ENCODE measurements at regions not wholly inside any gene's neighbourhood (a gene's known extent, or its start where the extent isn't known, plus 50 kb on each side); places are given as distances from the start of the nearest gene placed in this dataset.

GRCh38 chr16:5379954-5380353 lies 282.4 kb upstream of the EEF2KMT start:
- Histone ChIP-seq H3K27me3 (no peaks in the 10 kb centered on the region), H3K4me1 (no peaks in the 10 kb centered on the region), H3K36me3 (no peaks in the 10 kb centered on the region), H3K27ac (no peak overlapping the region), H3K9me3 (no peaks in the 10 kb centered on the region), H3K4me3 (no peak overlapping the region)
- intact Hi-C loops (cut with DNase I), result no loop called here
- no peak for DNase-seq (ENCODE audit: extremely low spot score in 2 of 2)
- TF ChIP-seq POLR2AphosphoS5 (IDR thresholded peaks at IDR 0.05; ENCODE audit: insufficient read depth in 1 of 2, low read depth in 1 of 2), result no peak
- no peak for TF ChIP-seq POLR2A (IDR thresholded peaks at IDR 0.05)
- TF ChIP-seq, protein P1, sequence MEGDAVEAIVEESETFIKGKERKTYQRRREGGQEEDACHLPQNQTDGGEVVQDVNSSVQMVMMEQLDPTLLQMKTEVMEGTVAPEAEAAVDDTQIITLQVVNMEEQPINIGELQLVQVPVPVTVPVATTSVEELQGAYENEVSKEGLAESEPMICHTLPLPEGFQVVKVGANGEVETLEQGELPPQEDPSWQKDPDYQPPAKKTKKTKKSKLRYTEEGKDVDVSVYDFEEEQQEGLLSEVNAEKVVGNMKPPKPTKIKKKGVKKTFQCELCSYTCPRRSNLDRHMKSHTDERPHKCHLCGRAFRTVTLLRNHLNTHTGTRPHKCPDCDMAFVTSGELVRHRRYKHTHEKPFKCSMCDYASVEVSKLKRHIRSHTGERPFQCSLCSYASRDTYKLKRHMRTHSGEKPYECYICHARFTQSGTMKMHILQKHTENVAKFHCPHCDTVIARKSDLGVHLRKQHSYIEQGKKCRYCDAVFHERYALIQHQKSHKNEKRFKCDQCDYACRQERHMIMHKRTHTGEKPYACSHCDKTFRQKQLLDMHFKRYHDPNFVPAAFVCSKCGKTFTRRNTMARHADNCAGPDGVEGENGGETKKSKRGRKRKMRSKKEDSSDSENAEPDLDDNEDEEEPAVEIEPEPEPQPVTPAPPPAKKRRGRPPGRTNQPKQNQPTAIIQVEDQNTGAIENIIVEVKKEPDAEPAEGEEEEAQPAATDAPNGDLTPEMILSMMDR (IDR thresholded peaks at IDR 0.05), result no peak

DNA sequence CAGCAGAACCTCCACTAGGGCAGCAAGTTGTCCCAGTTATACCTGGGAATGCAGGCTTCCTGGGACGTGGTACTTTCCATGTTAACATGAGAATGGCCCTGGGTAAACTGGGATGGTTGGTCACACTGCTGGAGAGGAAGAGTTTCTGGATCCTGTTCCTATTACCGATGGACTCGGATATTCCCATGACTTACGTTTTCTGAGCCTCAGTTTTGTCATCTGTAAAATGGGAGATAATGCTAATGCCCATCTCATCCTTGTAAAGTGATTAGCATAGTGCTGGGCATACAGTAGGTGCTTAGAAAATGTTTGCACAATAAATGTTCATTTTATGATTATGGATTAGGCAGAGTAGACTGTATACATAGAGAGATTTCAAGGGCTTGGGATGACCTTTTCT lies 280.9 kb upstream of the EEF2KMT start:
- H3K27ac ChIP-seq, result no peak overlapping the region
- H3K4me3 ChIP-seq, result no peak overlapping the region
- H3K27me3 ChIP-seq, result no peaks in the 10 kb centered on the region
- H3K4me1 ChIP-seq, result no peaks in the 10 kb centered on the region
- TF ChIP-seq POLR2A (IDR thresholded peaks at IDR 0.05), result no peak
- TF ChIP-seq, protein P1 (IDR thresholded peaks at IDR 0.05), result no peak
- no peak for TF ChIP-seq POLR2AphosphoS5 (IDR thresholded peaks at IDR 0.05; ENCODE audit: insufficient read depth in 1 of 2, low read depth in 1 of 2)
- intact Hi-C loops (cut with DNase I), result no loop called here
- no peaks in the 10 kb centered on the region for H3K9me3 ChIP-seq
- H3K36me3 ChIP-seq, result no peaks in the 10 kb centered on the region
- no peak for DNase-seq (ENCODE audit: extremely low spot score in 2 of 2)

DNA sequence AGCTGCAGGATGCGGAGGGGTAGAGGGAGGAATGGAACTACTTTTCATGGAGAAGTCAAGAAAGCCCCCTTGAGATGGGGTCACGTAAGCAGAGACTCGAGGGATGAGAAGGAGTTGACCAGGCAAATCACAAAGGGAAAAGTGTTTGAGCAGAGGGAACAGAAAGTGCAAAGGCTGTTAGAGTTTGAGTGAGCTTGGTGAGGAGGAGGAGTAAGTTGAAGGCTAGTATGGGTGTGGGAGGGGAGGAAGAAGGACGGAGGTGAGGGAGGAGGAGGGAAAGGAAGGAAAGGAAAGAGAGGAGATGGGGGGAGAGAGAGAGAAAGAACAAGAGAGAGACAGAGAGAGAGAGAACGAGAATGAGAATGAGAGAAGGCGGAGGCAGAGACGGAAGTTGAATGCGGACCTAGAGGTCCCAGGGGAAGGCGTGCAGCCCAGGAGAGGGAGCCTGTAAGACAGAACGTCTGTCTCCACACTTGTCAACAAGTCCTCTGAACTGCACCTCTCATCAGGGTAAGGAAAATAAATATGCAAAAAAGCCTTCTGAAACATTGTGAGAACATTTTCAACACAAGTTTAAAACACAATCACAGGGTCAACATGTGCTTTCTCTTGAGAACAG lies 279.8 kb upstream of the EEF2KMT start:
- Histone ChIP-seq H3K9me3 (no peaks in the 10 kb centered on the region), H3K27ac (no peak overlapping the region), H3K4me1 (no peaks in the 10 kb centered on the region), H3K27me3 (no peaks in the 10 kb centered on the region), H3K4me3 (no peak overlapping the region), H3K36me3 (no peaks in the 10 kb centered on the region)
- intact Hi-C loops (cut with DNase I), result no loop called here
- no peak for DNase-seq (ENCODE audit: extremely low spot score in 2 of 2)
- TF ChIP-seq, protein P1 (IDR thresholded peaks at IDR 0.05), result no peak

GRCh38 chr16:5374184-5374583 lies 276.6 kb upstream of the EEF2KMT start:
- Histone ChIP-seq H3K4me3 (no peak overlapping the region), H3K27me3 (no peaks in the 10 kb centered on the region), H3K9me3 (no peaks in the 10 kb centered on the region), H3K27ac (no peak overlapping the region), H3K36me3 (no peaks in the 10 kb centered on the region), H3K4me1 (no peaks in the 10 kb centered on the region)
- TF ChIP-seq POLR2AphosphoS5 (IDR thresholded peaks at IDR 0.05; ENCODE audit: insufficient read depth in 1 of 2, low read depth in 1 of 2) (no peak), POLR2A (IDR thresholded peaks at IDR 0.05) (no peak)
- TF ChIP-seq, protein P1 (IDR thresholded peaks at IDR 0.05), result no peak
- no peak for DNase-seq (ENCODE audit: extremely low spot score in 2 of 2)
- intact Hi-C loops (cut with DNase I), result no loop called here

- Histone ChIP-seq H3K9me3 (no peaks in the 10 kb centered on the region), H3K27ac (no peak overlapping the region), H3K4me3 (no peak overlapping the region), H3K4me1 (no peaks in the 10 kb centered on the region), H3K27me3 (no peaks in the 10 kb centered on the region), H3K36me3 (no peaks in the 10 kb centered on the region)
- intact Hi-C loops (cut with DNase I), result no loop called here
- TF ChIP-seq, protein P1 (IDR thresholded peaks at IDR 0.05), result no peak
- TF ChIP-seq POLR2A (IDR thresholded peaks at IDR 0.05), result no peak
- no peak for TF ChIP-seq POLR2AphosphoS5 (IDR thresholded peaks at IDR 0.05; ENCODE audit: insufficient read depth in 1 of 2, low read depth in 1 of 2)
- no peak for DNase-seq (ENCODE audit: extremely low spot score in 2 of 2)
These were observed 270.4 kb upstream of the EEF2KMT start for GRCh38 chr16:5367951-5368350.

All from vagina (tissue), 2 donors.